A549 (cell line): ENCODE measurements at regions not wholly inside any gene's neighbourhood (a gene's known extent, or its start where the extent isn't known, plus 50 kb on each side); places are given as distances from the start of the nearest gene placed in this dataset.

Source experiments
- ATOH8 ChIP-seq: fragments of 250-450 bp; sonication (Bioruptor Pico); IDR thresholded peaks from 2 replicates; pipeline ENCODE4 v1.5.0; 2020; ENCODE audit warnings: low read depth, mild to moderate bottlenecking, moderate library complexity
- CEBPB ChIP-seq, 2 experiments: fragments of >200 bp in 1 of 2; sonication (Bioruptor Twin) in 1 of 2; formaldehyde crosslinking in 1 of 2; IDR thresholded peaks; 2 replicates each; pipeline ENCODE4 v1.6.1; 2012 to 2016
- CTCF ChIP-seq: fragments of >200 bp; sonication (Bioruptor Twin); formaldehyde crosslinking; IDR thresholded peaks from 3 replicates; pipeline ENCODE4 v1.5.1; 2016
- ESRRA ChIP-seq: fragments of 150-350 bp; IDR thresholded peaks from 2 replicates; pipeline ENCODE4 v1.6.1; 2014; ENCODE audit warnings: mild to moderate bottlenecking, low read length, borderline replicate concordance
- MAX ChIP-seq: IDR thresholded peaks from 2 replicates; pipeline ENCODE4 v1.6.1; 2012
- MYC ChIP-seq: IDR thresholded peaks from 2 replicates; pipeline ENCODE4 v1.6.1; 2012; ENCODE audit warnings: mild to moderate bottlenecking, inconsistent platforms, low read length, improper control_type of control experiment, borderline replicate concordance
- NFE2L2 ChIP-seq: fragments of 150-350 bp; conservative IDR thresholded peaks from 2 replicates; pipeline ENCODE4 v1.6.1; 2014; ENCODE audit warnings: low read length
- PBX3 ChIP-seq: IDR thresholded peaks from 2 replicates; pipeline ENCODE4 v1.6.1; 2012
- PHF8 ChIP-seq: fragments of 200-600 bp; sonication (generic); IDR thresholded peaks from 2 replicates; pipeline ENCODE4 v1.6.1; 2016; ENCODE audit warnings: low read depth, mild to moderate bottlenecking, antibody characterized with exemption, moderate library complexity, borderline replicate concordance
- POLR2A ChIP-seq: IDR thresholded peaks from 2 replicates; pipeline ENCODE4 v1.6.1; 2012; ENCODE audit warnings: mild to moderate bottlenecking, low read length
- RAD21 ChIP-seq, 2 experiments: fragments of >200 bp in 1 of 2; sonication (Bioruptor Twin) in 1 of 2; formaldehyde crosslinking in 1 of 2; IDR thresholded peaks in 1 of 2; conservative IDR thresholded peaks in 1 of 2; 2 replicates in 1 of 2; 3 replicates in 1 of 2; pipeline ENCODE4 v1.6.1; 2012 to 2018; ENCODE audit warnings: inconsistent platforms in 1 of 2
- RCOR1 ChIP-seq: fragments of 150-350 bp; IDR thresholded peaks from 2 replicates; pipeline ENCODE4 v1.6.1; 2014; ENCODE audit warnings: antibody characterized with exemption, low read length, low read depth
- RFX5 ChIP-seq: fragments of 450-650 bp; IDR thresholded peaks from 2 replicates; pipeline ENCODE4 v1.7.1; 2014; ENCODE audit warnings: antibody characterized with exemption, mild to moderate bottlenecking, moderate library complexity
- TP53 ChIP-seq: fragments of 250-450 bp; sonication (Bioruptor Pico); IDR thresholded peaks from 2 replicates; pipeline ENCODE4 v1.5.0; 2021; ENCODE audit warnings: mild to moderate bottlenecking, moderate library complexity

- no peak for TF ChIP-seq RFX5
- no peak for TF ChIP-seq CTCF
- TF ChIP-seq RCOR1: no peak
- no peak for TF ChIP-seq RAD21 (conservative IDR thresholded peaks at IDR 0.05 in 1 of 2, IDR thresholded peaks at IDR 0.05 in 1 of 2)
- TF ChIP-seq PBX3: no peak
- no peak for TF ChIP-seq POLR2A
- TF ChIP-seq TP53: no peak
- TF ChIP-seq ESRRA: no peak
- no peak for TF ChIP-seq CEBPB (IDR thresholded peaks at IDR 0.05)
- no peak for TF ChIP-seq NFE2L2
- TF ChIP-seq MYC: no peak
- no peak for TF ChIP-seq MAX
- no peak for TF ChIP-seq PHF8
- no peak for TF ChIP-seq ATOH8 (CRISPR knock-in tag)
Measured at GRCh38 chr4:79552311-79552710, 144.3 kb upstream of the GK2 start.
